Hepatic stellate cell (primary cell): ENCODE measurements at regions not wholly inside any gene's neighbourhood (a gene's known extent, or its start where the extent isn't known, plus 50 kb on each side); places are given as distances from the start of the nearest gene placed in this dataset.
"Not testable (repeated sequence)": the region's sequence is repeated elsewhere in the genome, so short reads cannot be mapped to it uniquely, and the experiment has no call there.

Experiments
- DNase-seq: peaks from one replicate; pipeline ENCODE4 v3.0.0; 2011; ENCODE audit warnings: low spot score

DNA sequence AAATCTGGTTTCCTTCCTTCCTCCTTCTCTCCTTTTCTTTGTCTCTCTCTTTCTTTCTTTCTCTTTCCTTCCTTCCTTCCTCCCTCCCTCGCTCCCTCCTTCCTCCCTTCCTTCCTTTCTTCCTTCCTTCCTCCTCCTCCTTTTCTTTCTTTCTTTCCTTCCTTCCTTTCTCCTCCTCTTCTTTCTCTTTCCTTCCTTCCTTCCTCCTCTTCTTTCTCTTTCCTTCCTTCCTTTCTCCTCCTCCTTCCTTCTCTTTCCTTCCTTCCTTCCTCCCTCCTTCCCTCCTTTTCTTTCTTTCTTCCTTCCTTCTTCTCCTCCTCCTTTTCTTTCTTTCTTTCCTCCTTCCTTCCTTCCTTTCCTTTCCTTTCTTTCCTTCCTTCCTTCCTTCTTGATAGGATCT lies 61.2 kb downstream of the VIP start:
- DNase-seq: no peak

- DNase-seq: no peak
Measured at GRCh38 chr6:152815230-152815872, 64.8 kb downstream of the VIP start.

GRCh38 chr6:152816055-152816454 lies 65.5 kb downstream of the VIP start:
- DNase-seq: no peak

- DNase-seq: no peak
Measured at GRCh38 chr6:152821525-152821924, 70.9 kb downstream of the VIP start.

GRCh38 chr6:152824666-152825065 lies 74.1 kb downstream of the VIP start:
- no peak for DNase-seq

GRCh38 chr6:152828431-152828830 lies 77.8 kb downstream of the VIP start:
- DNase-seq: no peak

DNA sequence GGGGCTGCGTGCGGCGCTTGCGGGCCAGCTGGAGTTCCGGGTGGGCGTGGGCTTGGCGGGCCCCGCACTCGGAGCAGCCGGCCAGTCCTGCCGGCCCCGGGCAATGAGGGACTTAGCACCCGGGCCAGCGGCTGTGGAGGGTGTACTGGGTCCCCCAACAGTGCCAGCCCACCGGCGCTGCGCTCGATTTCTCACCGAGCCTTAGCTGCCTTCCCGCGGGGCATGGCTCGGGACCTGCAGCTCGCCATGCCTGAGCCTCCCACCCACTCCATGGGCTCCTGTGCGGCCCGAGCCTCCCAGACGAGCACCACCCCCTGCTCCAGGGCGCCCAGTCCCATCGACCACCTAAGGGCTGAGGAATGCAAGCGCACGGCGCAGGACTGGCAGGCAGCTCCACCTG lies 83.8 kb downstream of the VIP start:
- not testable (repeated sequence) for DNase-seq

GRCh38 chr6:152836523-152836922 lies 85.9 kb downstream of the VIP start:
- no peak for DNase-seq

GRCh38 chr6:152845421-152845820 lies 94.8 kb downstream of the VIP start:
- no peak for DNase-seq

GRCh38 chr6:152846825-152847224 lies 96.2 kb downstream of the VIP start:
- no peak for DNase-seq

GRCh38 chr6:152848919-152849318 lies 98.3 kb downstream of the VIP start:
- DNase-seq: no peak

- DNase-seq: no peak
Measured at GRCh38 chr6:152854086-152854795, 103.6 kb downstream of the VIP start.

- no peak for DNase-seq
Measured at GRCh38 chr6:152858141-152858540, 107.5 kb downstream of the VIP start.

GRCh38 chr6:152859225-152859624 lies 108.6 kb downstream of the VIP start:
- no peak for DNase-seq

DNA sequence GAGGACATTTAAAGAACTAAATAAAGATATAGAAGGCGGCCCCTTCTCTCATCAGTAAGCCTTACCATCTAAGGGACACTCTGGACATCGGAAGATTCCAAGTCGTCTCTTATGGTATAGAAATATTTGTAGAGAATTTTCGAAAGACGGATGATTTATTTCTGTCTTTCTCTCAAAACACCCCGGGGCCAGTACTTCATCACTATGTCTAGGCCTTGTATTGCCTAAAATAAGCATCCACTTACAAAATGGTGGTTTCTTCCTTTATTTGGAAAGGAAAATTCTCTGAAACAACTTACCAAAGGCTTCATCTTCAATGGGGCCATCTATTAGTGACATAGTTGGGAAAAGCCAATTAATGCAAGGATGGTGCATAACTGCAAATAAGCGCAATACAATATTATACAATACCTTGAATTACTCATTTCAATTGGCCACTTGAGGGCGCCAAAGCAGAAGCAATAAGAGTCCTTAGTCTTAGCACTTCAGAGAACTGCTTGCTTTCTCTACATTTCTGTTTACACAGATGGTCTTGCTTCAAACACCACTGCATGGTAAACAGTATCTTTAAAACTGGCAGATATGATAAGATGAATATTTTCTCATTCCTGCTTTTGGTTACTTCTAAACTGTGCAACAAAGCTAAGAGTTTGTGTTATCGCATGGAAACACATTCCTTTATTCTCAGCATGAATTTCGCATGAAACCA lies 113.2 kb downstream of the VIP start:
- DNase-seq: peak; percentile 12

DNA sequence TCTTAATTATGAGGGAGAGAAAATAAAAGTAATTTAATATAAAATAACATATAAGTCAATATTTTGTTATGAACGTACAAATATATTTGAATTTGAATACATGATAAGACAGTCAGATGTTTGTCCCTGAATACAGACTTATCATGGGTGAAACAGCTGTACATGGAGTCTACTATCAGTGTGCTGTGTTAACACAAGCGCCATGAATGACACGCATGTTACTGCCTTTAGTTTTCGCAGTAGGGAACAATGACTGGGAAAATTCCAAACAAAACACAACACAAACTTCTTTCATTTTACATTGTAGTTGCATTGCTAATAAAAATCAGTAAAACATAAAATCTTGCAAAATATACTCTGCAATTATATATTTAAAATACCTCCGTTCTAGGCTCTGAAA lies 108.6 kb downstream of the FBXO5 start:
- no peak for DNase-seq

GRCh38 chr6:152874846-152875568 lies 107.8 kb downstream of the FBXO5 start:
- no peak for DNase-seq

DNA sequence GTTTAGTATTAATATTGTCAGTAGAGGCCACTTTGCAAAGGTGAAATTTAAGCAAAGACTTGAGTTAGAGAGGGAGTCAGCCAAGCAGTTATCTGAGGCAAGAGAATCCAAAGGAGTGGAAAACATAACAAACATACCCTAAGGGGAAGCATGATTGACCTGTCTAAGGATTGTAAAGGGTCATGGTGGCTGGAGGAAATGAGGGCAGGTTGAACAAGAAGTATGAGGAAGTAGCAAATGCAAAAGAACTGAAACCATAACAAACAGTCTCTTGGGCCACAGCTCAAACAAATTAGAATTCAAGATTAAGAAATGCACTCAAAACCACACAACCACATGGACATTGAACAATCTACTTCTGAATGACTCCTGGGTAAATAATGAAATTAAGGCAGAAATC lies 103.2 kb downstream of the FBXO5 start:
- DNase-seq: no peak

DNA sequence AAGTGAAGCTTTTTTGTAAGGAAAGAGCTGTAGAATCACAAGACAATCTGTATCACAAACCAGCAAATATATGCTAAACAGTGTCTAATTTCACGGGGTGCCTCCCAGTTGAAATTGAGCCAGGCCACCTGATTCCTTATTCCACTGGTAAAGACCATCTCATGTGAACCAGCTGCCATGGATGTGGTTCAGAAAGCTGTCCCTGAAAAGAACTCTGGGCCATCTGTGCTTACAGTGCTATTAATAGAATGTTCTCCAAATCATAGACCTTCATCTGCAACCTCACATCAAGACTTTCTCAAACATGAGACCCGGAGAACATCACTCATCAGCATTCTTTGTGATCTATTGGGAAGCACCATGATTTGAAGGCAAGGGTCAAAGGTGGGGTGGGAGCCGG lies 89.7 kb downstream of the FBXO5 start:
- DNase-seq: no peak

DNA sequence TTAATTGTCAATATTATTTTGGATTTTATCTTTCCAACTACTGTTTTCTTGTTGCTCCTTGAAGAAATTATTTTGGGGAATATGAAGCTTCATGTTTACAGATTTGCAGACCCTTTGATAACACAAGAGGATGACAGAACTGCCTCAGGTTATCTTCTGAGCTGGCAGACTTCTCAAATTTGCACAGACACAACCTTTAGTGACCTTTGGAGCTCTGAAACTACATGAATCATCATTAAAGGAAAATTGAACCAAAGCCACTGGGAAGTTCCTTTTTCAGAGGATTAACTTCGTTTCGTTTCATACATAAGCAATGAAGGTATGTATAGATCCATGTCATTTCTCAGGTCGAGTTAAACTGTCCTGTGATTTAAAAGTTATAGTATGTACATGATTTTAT lies 85.9 kb downstream of the FBXO5 start:
- no peak for DNase-seq

DNA sequence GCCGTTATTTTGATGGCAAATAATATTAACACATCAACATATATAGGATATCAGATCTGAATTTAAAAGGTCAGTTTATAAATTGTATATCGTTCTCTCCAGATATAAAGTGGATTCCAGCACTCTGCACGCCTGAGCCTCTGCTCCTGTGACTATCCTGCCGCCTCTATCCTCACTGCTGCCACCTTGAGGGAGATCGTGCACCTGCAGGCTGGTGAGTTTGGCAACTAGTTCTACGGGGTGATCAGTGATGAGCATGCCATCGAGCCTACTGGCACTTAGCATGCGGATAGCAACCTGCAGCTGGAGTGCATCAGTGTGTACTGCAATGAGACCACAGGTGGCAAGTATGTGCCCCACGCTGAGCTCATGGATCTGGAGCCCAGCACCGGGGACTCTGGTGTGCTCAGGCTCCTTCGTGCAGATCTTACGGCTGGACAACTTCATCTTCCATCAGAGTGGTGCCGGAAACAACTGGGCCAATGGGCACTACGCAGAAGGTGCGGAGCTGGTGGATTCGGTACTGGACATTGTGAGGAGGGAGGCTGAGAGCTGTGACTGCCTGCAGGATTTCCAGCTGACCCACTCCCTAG lies 84.9 kb downstream of the FBXO5 start:
- DNase-seq: peak; percentile 43

DNA sequence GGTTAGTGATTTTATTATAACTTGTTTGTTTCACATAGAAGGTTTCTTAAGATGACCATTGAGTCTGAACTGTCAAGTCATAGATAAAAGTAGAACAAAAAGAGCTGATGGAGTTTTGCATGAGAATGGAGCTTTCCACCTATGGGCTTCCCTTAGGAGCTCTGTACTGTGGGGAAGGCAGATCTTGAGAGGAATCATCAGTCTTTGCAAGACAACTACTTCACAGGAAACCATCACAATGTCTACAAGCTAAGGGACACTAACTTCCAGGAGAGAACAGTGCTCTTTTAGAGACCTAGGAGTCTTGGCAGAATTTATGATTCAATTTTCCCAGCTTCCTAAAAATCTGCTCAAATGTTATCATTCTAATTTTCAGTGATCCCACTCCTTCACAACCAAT lies 78.2 kb downstream of the FBXO5 start:
- no peak for DNase-seq
